Upper lobe of right lung (tissue), 1 donor: ENCODE measurements at regions not wholly inside any gene's neighbourhood (a gene's known extent, or its start where the extent isn't known, plus 50 kb on each side); places are given as distances from the start of the nearest gene placed in this dataset.

ENCODE experiments used
- ATAC-seq: fragments of 200-7000 bp; cut with Tn5 transposase; one replicate; pipeline ENCODE4 v1.9.1; 2020; ENCODE audit warnings: mild to moderate bottlenecking, moderate library complexity
- DNase-seq: peaks from one replicate; pipeline ENCODE4 v3.0.0-alpha.2; 2020
- H3K27ac ChIP-seq: fragments of 200-600 bp; one replicate; pipeline ENCODE4 v1.8.0; 2022
- H3K27me3 ChIP-seq: fragments of 200-600 bp; one replicate; pipeline ENCODE4 v1.8.0; 2022; ENCODE audit warnings: mild to moderate bottlenecking
- H3K36me3 ChIP-seq: fragments of 200-600 bp; one replicate; pipeline ENCODE4 v1.8.0; 2022
- H3K4me1 ChIP-seq: fragments of 200-600 bp; one replicate; pipeline ENCODE4 v1.8.0; 2022
- H3K4me3 ChIP-seq: fragments of 200-600 bp; one replicate; pipeline ENCODE4 v1.8.0; 2022; ENCODE audit warnings: mild to moderate bottlenecking
- H3K9me3 ChIP-seq: fragments of 200-600 bp; one replicate; pipeline ENCODE4 v1.8.0; 2022
- CTCF ChIP-seq: fragments of 200-600 bp; IDR thresholded peaks from one replicate; pipeline ENCODE4 v1.8.0; 2022; ENCODE audit warnings: antibody characterized with exemption
- intact Hi-C: fragments of 100-400 bp; cut with DNase I; formaldehyde crosslinking; loops from one replicate; pipeline ENCODE4 v1.11.0; 2022
- donor health status: DM: no; HTN: yes; CAD: no; lungs with severe emphysema.

GRCh38 chr14:44180975-44181374, 326.1 kb downstream of the FSCB start:
- H3K27ac ChIP-seq: no peak overlapping the region
- H3K4me3 ChIP-seq: no peak overlapping the region
- H3K9me3 ChIP-seq: no peaks in the 10 kb centered on the region
- no peaks in the 10 kb centered on the region for H3K4me1 ChIP-seq
- no peak for ATAC-seq
- H3K27me3 ChIP-seq: no peaks in the 10 kb centered on the region
- no peaks in the 10 kb centered on the region for H3K36me3 ChIP-seq
- no peak for DNase-seq
- intact Hi-C loops: no loop called here
- TF ChIP-seq CTCF: no peak

- Histone ChIP-seq H3K4me1 (no peaks in the 10 kb centered on the region), H3K27me3 (no peaks in the 10 kb centered on the region), H3K27ac (no peak overlapping the region), H3K4me3 (no peak overlapping the region), H3K9me3 (no peaks in the 10 kb centered on the region), H3K36me3 (no peaks in the 10 kb centered on the region)
- TF ChIP-seq CTCF: no peak
- no peak for DNase-seq
- intact Hi-C loops: no loop called here
- ATAC-seq: no peak
These were observed 336.5 kb downstream of the FSCB start for GRCh38 chr14:44170556-44170955.

GRCh38 chr14:44170101-44170500, 337.0 kb downstream of the FSCB start:
- Histone ChIP-seq H3K27me3 (no peaks in the 10 kb centered on the region), H3K9me3 (no peaks in the 10 kb centered on the region), H3K36me3 (no peaks in the 10 kb centered on the region), H3K4me1 (no peaks in the 10 kb centered on the region), H3K27ac (no peak overlapping the region), H3K4me3 (no peak overlapping the region)
- ATAC-seq: no peak
- intact Hi-C loops: no loop called here
- DNase-seq: no peak
- TF ChIP-seq CTCF: no peak

GRCh38 chr14:44168566-44168965, 338.5 kb downstream of the FSCB start:
- H3K27me3 ChIP-seq: no peaks in the 10 kb centered on the region
- DNase-seq (no peak), ATAC-seq (no peak)
- H3K4me1 ChIP-seq: no peaks in the 10 kb centered on the region
- intact Hi-C loops: no loop called here
- H3K27ac ChIP-seq: no peak overlapping the region
- no peak overlapping the region for H3K4me3 ChIP-seq
- no peaks in the 10 kb centered on the region for H3K36me3 ChIP-seq
- no peaks in the 10 kb centered on the region for H3K9me3 ChIP-seq
- TF ChIP-seq CTCF: no peak

GRCh38 chr14:44166611-44167010, 340.5 kb downstream of the FSCB start:
- Histone ChIP-seq H3K27ac (no peak overlapping the region), H3K9me3 (no peaks in the 10 kb centered on the region), H3K36me3 (no peaks in the 10 kb centered on the region), H3K4me1 (no peaks in the 10 kb centered on the region), H3K27me3 (no peaks in the 10 kb centered on the region), H3K4me3 (no peak overlapping the region)
- intact Hi-C loops: no loop called here
- no peak for TF ChIP-seq CTCF
- no peak for ATAC-seq
- no peak for DNase-seq

- Histone ChIP-seq H3K4me1 (no peaks in the 10 kb centered on the region), H3K27me3 (no peaks in the 10 kb centered on the region), H3K36me3 (no peaks in the 10 kb centered on the region), H3K9me3 (no peaks in the 10 kb centered on the region), H3K27ac (no peak overlapping the region), H3K4me3 (no peak overlapping the region)
- no peak for ATAC-seq
- intact Hi-C loops: no loop called here
- no peak for TF ChIP-seq CTCF
- DNase-seq: no peak
These were observed 341.1 kb downstream of the FSCB start for GRCh38 chr14:44165936-44166335.
